Colon (tissue), 2 donors: ENCODE measurements at regions not wholly inside any gene's neighbourhood (a gene's known extent, or its start where the extent isn't known, plus 50 kb on each side); places are given as distances from the start of the nearest gene placed in this dataset.
"Not testable (repeated sequence)": the region's sequence is repeated elsewhere in the genome, so short reads cannot be mapped to it uniquely, and the experiment has no call there.

Experiments
- FAIRE-seq: peaks from 2 replicates; lab custom pipeline; 2012; peaks lifted over from hg19 to GRCh38; lab: Jason Lieb, UNC
- donor health status: control.
- donor health status: control.

- no peak for FAIRE-seq
Observed at GRCh38 chr2:239600001-239600593, 199.3 kb upstream of the HDAC4 start.

- FAIRE-seq: no peak
Observed at GRCh38 chr2:239599299-239599698, 198.5 kb upstream of the HDAC4 start.

GRCh38 chr2:239598732-239599090 is 197.9 kb upstream of the HDAC4 start:
- FAIRE-seq: no peak

GRCh38 chr2:239598011-239598731 is 197.4 kb upstream of the HDAC4 start:
- no peak for FAIRE-seq

- no peak for FAIRE-seq
Observed at GRCh38 chr2:239597216-239597615, 196.4 kb upstream of the HDAC4 start.

GRCh38 chr2:239596792-239597191 is 196.0 kb upstream of the HDAC4 start:
- no peak for FAIRE-seq

GRCh38 chr2:239596253-239596652 is 195.4 kb upstream of the HDAC4 start:
- FAIRE-seq: no peak

- FAIRE-seq: no peak
Observed at GRCh38 chr2:239595726-239596125, 194.9 kb upstream of the HDAC4 start.

- FAIRE-seq: no peak
Observed at GRCh38 chr2:239594772-239595608, 194.2 kb upstream of the HDAC4 start.

- FAIRE-seq: no peak
Observed at GRCh38 chr2:239594019-239594771, 193.4 kb upstream of the HDAC4 start.

GRCh38 chr2:239593455-239593854 is 192.6 kb upstream of the HDAC4 start:
- no peak for FAIRE-seq

- not testable (repeated sequence) for FAIRE-seq
Observed at GRCh38 chr2:239592629-239593290, 191.9 kb upstream of the HDAC4 start.

- no peak for FAIRE-seq
Observed at GRCh38 chr2:239590995-239591915, 190.4 kb upstream of the HDAC4 start.

GRCh38 chr2:239590276-239590675 is 189.5 kb upstream of the HDAC4 start:
- FAIRE-seq: no peak

GRCh38 chr2:239589833-239590232 is 189.0 kb upstream of the HDAC4 start:
- FAIRE-seq: no peak

- no peak for FAIRE-seq
Observed at GRCh38 chr2:239589270-239589825, 188.5 kb upstream of the HDAC4 start.

GRCh38 chr2:239588451-239589269 is 187.8 kb upstream of the HDAC4 start:
- FAIRE-seq: no peak

- FAIRE-seq: no peak
Observed at GRCh38 chr2:239587841-239588240, 187.0 kb upstream of the HDAC4 start.

GRCh38 chr2:239587311-239587731 is 186.5 kb upstream of the HDAC4 start:
- FAIRE-seq: no peak
